Esophagus muscularis mucosa (tissue), 3 donors: ENCODE measurements at regions not wholly inside any gene's neighbourhood (a gene's known extent, or its start where the extent isn't known, plus 50 kb on each side); places are given as distances from the start of the nearest gene placed in this dataset.

Experiments used
- CTCF ChIP-seq, 3 experiments: fragments of 200-600 bp in 2 of 3; fragments of 450-650 bp in 1 of 3; sonication (generic) in 2 of 3; IDR thresholded peaks; one replicate each; pipeline ENCODE4 v1.5.1; 2017 to 2019; ENCODE audit warnings: antibody characterized with exemption in 3 of 3, mild to moderate bottlenecking in 2 of 3, moderate library complexity in 1 of 3
- POLR2A ChIP-seq: fragments of 450-650 bp; IDR thresholded peaks from one replicate; pipeline ENCODE4 v1.6.1; 2017; ENCODE audit warnings: antibody characterized with exemption, moderate library complexity, mild to moderate bottlenecking, low read depth

DNA sequence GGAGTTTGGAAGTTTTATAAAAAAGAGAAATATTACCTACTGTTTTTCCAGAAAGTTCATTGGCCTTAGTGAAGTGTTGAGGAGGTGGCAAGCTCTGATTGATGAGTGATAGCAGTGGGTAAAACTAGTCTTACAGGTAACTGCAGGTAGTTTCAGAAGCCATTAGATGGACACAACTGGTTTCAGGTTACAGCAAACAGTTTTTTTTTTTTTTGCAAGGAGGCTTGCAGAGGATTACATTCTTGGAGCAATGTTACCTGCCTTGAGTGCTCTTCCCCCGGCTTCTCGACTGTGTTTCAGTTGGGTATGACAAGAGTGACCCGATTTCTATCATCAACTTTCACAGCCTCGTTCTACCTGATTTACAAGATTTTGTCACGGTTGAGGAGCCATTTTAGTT is 333.4 kb downstream of the YTHDC2 start:
- TF ChIP-seq CTCF (IDR thresholded peaks at IDR 0.05): no peak
- no peak for TF ChIP-seq POLR2A
